SU-DHL-6 (cell line): ENCODE measurements at regions not wholly inside any gene's neighbourhood (a gene's known extent, or its start where the extent isn't known, plus 50 kb on each side); places are given as distances from the start of the nearest gene placed in this dataset.

Experiments used
- H2AFZ ChIP-seq: fragments of 200-600 bp; sonication (generic); 2 replicates; pipeline ENCODE4 v1.6.1; 2014; ENCODE audit warnings: low read depth, mild to moderate bottlenecking, moderate library complexity, mixed read lengths, antibody characterized with exemption, low read length; ENCODE audit not compliant: severe bottlenecking
- H3F3A ChIP-seq: fragments of 200-600 bp; shearing (Covaris generic); 2 replicates; pipeline ENCODE4 v1.6.0; 2016; ENCODE audit warnings: antibody characterized with exemption, mild to moderate bottlenecking; ENCODE audit not compliant: insufficient read depth
- H3K27ac ChIP-seq: fragments of 200-600 bp; sonication (generic); 2 replicates; pipeline ENCODE4 v1.5.1; 2016; ENCODE audit warnings: low read depth, mild to moderate bottlenecking, low read length, moderate library complexity, mixed read lengths
- H3K27me3 ChIP-seq: fragments of 200-600 bp; sonication (generic), shearing (Covaris generic); 2 replicates; pipeline ENCODE4 v1.6.0; 2014; ENCODE audit warnings: mild to moderate bottlenecking, low read length
- H3K36me3 ChIP-seq: fragments of 200-600 bp; sonication (generic); 2 replicates; pipeline ENCODE4 v1.6.1; 2014; ENCODE audit warnings: mild to moderate bottlenecking, low read length, mixed read lengths
- H3K4me2 ChIP-seq: fragments of 300-600, 200-600 bp; shearing (Covaris generic), sonication (generic); 2 replicates; pipeline ENCODE4 v1.6.0; 2014; ENCODE audit warnings: low read length, low read depth, mild to moderate bottlenecking; ENCODE audit not compliant: poor library complexity, severe bottlenecking
- H3K4me3 ChIP-seq: fragments of 200-600 bp; sonication (generic); 2 replicates; pipeline ENCODE4 v1.5.1; 2014; ENCODE audit warnings: antibody characterized with exemption, low read length, mild to moderate bottlenecking, mixed read lengths; ENCODE audit not compliant: insufficient read depth, poor library complexity, severe bottlenecking
- H3K79me2 ChIP-seq: fragments of 200-600 bp; sonication (generic); 2 replicates; pipeline ENCODE4 v1.6.1; 2014; ENCODE audit warnings: mild to moderate bottlenecking, low read length, moderate library complexity; ENCODE audit not compliant: insufficient read depth
- H3K9ac ChIP-seq: fragments of 200-600 bp; sonication (generic); 2 replicates; pipeline ENCODE4 v1.7.0; 2014; ENCODE audit warnings: mild to moderate bottlenecking, low read length
- H3K9me2 ChIP-seq: fragments of 200-600 bp; sonication (generic); replicated peaks from 2 replicates; pipeline ENCODE4 v1.6.1; 2014; ENCODE audit warnings: low read length; ENCODE audit not compliant: insufficient read depth
- H3K9me3 ChIP-seq: fragments of 200-600 bp; sonication (generic); 2 replicates; pipeline ENCODE4 v1.6.1; 2014; ENCODE audit warnings: low read length, mixed read lengths; ENCODE audit not compliant: insufficient read depth
- H4K20me1 ChIP-seq: fragments of 200-600 bp; sonication (generic); 2 replicates; pipeline ENCODE4 v1.6.1; 2014; ENCODE audit warnings: low read depth, mild to moderate bottlenecking, antibody characterized with exemption, low read length, moderate library complexity, mixed read lengths
- CTCF ChIP-seq: fragments of 200-600 bp; sonication (generic); IDR thresholded peaks from one replicate; pipeline ENCODE4 v1.5.1; 2017; ENCODE audit warnings: antibody characterized with exemption, mild to moderate bottlenecking, low read length, moderate library complexity; ENCODE audit not compliant: insufficient read depth, poor library complexity, severe bottlenecking
- EZH2phosphoT487 ChIP-seq: fragments of 200-600 bp; sonication (generic), shearing (Covaris generic); conservative IDR thresholded peaks from 2 replicates; pipeline ENCODE4 v1.6.1; 2018; ENCODE audit warnings: mild to moderate bottlenecking, antibody characterized with exemption, low read length, moderate library complexity, mixed read lengths

GRCh38 chr9:96138616-96139015 lies 163.4 kb downstream of the HSD17B3 start:
- Histone ChIP-seq H3K9me3 (no peaks in the 10 kb centered on the region), H3K9ac (no peak overlapping the region), H3K27ac (no peak overlapping the region), H4K20me1 (no peaks in the 10 kb centered on the region), H3K79me2 (no peaks in the 10 kb centered on the region), H3K36me3 (no peaks in the 10 kb centered on the region), H3K9me2 (no peaks in the 10 kb centered on the region), H3F3A (no peaks in the 10 kb centered on the region), H2AFZ (no peak overlapping the region), H3K4me3 (no peak overlapping the region), H3K27me3 (no peaks in the 10 kb centered on the region), H3K4me2 (no peak overlapping the region)
- TF ChIP-seq CTCF, result no peak
- TF ChIP-seq EZH2phosphoT487, result no peak

- Histone ChIP-seq H3K4me2 (peak overlapping the region; percentile 5), H3K36me3 (no peaks in the 10 kb centered on the region), H3K27me3 (no peaks in the 10 kb centered on the region), H3K27ac (no peak overlapping the region), H2AFZ (peak overlapping the region; percentile 15), H3F3A (no peaks in the 10 kb centered on the region), H4K20me1 (no peaks in the 10 kb centered on the region), H3K9ac (no peak overlapping the region), H3K9me2 (no peaks in the 10 kb centered on the region), H3K4me3 (no peak overlapping the region), H3K9me3 (no peaks in the 10 kb centered on the region), H3K79me2 (no peaks in the 10 kb centered on the region)
- no peak for TF ChIP-seq CTCF
Observed at GRCh38 chr9:96137671-96138429, 164.1 kb downstream of the HSD17B3 start.

- peak overlapping the region; percentile 5 for H3K4me2 ChIP-seq
Observed at GRCh38 chr9:96136992-96137670, 164.8 kb downstream of the HSD17B3 start.

More at GRCh38 chr9:96136992-96137670, 164.8 kb downstream of the HSD17B3 start:
- no peaks in the 10 kb centered on the region for H3K9me2 ChIP-seq
- H3K9me3 ChIP-seq, result no peaks in the 10 kb centered on the region
- no peak overlapping the region for H3K9ac ChIP-seq
- no peaks in the 10 kb centered on the region for H3K27me3 ChIP-seq
- H3K27ac ChIP-seq, result no peak overlapping the region
- TF ChIP-seq CTCF, result no peak
- no peak for TF ChIP-seq EZH2phosphoT487
- no peak overlapping the region for H3K4me3 ChIP-seq
- no peaks in the 10 kb centered on the region for H3K36me3 ChIP-seq
- no peaks in the 10 kb centered on the region for H4K20me1 ChIP-seq
- H2AFZ ChIP-seq, result peak overlapping the region; percentile 15
- H3K79me2 ChIP-seq, result no peaks in the 10 kb centered on the region
- H3F3A ChIP-seq, result no peaks in the 10 kb centered on the region
